ENCODE measurements at regions not wholly inside any gene's neighbourhood (a gene's known extent, or its start where the extent isn't known, plus 50 kb on each side); places are given as distances from the start of the nearest gene placed in this dataset.

GRCh38 chr9:88702985-88703384 is 168.0 kb downstream of the NXNL2 start:
- TF ChIP-seq CTCF (IDR thresholded peaks at IDR 0.05; ENCODE audit: insufficient read depth, low read length, poor library complexity, severe bottlenecking) (no peak), EZH2phosphoT487 (conservative IDR thresholded peaks at IDR 0.05; ENCODE audit: low read length) (no peak)

Data from SU-DHL-6 (cell line).